Glutamatergic neuron (in vitro differentiated cells): ENCODE measurements at regions not wholly inside any gene's neighbourhood (a gene's known extent, or its start where the extent isn't known, plus 50 kb on each side); places are given as distances from the start of the nearest gene placed in this dataset.

Experiments used
- DNase-seq: peaks from one replicate; pipeline ENCODE4 v3.0.0; 2022
- H3K27ac Mint-ChIP-seq: one replicate; pipeline ENCODE4 v1.8.0; 2020; ENCODE audit warnings: mild to moderate bottlenecking, mixed read lengths, inconsistent platforms; ENCODE audit not compliant: unreplicated experiment
- H3K27me3 Mint-ChIP-seq: one replicate; pipeline ENCODE4 v1.8.0; 2020; ENCODE audit warnings: mild to moderate bottlenecking, moderate library complexity, mixed read lengths, inconsistent platforms; ENCODE audit not compliant: unreplicated experiment
- H3K36me3 Mint-ChIP-seq: one replicate; pipeline ENCODE4 v1.8.0; 2020; ENCODE audit warnings: mild to moderate bottlenecking, mixed read lengths, inconsistent platforms; ENCODE audit not compliant: unreplicated experiment
- H3K4me1 Mint-ChIP-seq: one replicate; pipeline ENCODE4 v1.8.0; 2020; ENCODE audit warnings: mild to moderate bottlenecking, low read depth, mixed read lengths, inconsistent platforms; ENCODE audit not compliant: unreplicated experiment
- H3K4me3 Mint-ChIP-seq: one replicate; pipeline ENCODE4 v1.8.0; 2020; ENCODE audit warnings: mild to moderate bottlenecking, mixed read lengths, inconsistent platforms; ENCODE audit not compliant: unreplicated experiment
- H3K9me3 Mint-ChIP-seq: one replicate; pipeline ENCODE4 v1.8.0; 2020; ENCODE audit warnings: mild to moderate bottlenecking, moderate library complexity, mixed read lengths, inconsistent platforms; ENCODE audit not compliant: unreplicated experiment
- CTCF ChIP-seq: fragments of 200-600 bp; sonication (generic); IDR thresholded peaks from one replicate; pipeline ENCODE4 v1.5.0; 2021; ENCODE audit not compliant: partially characterized antibody, unreplicated experiment

- H3K4me1 Mint-ChIP-seq: no peaks in the 10 kb centered on the region
- no peaks in the 10 kb centered on the region for H3K27me3 Mint-ChIP-seq
- no peak for TF ChIP-seq CTCF
- no peaks in the 10 kb centered on the region for H3K36me3 Mint-ChIP-seq
- H3K27ac Mint-ChIP-seq: no peak overlapping the region
- H3K4me3 Mint-ChIP-seq: no peak overlapping the region
- no peak for DNase-seq
- H3K9me3 Mint-ChIP-seq: no peaks in the 10 kb centered on the region
Measured at GRCh38 chr4:92101737-92102172, 202.0 kb upstream of the GRID2 start.

GRCh38 chr4:92104506-92104905 lies 199.3 kb upstream of the GRID2 start:
- DNase-seq: no peak

GRCh38 chr4:92106816-92107215 lies 196.9 kb upstream of the GRID2 start:
- Mint-ChIP-seq H3K4me1 (no peaks in the 10 kb centered on the region), H3K9me3 (no peaks in the 10 kb centered on the region), H3K27me3 (no peaks in the 10 kb centered on the region), H3K36me3 (no peaks in the 10 kb centered on the region), H3K27ac (no peak overlapping the region), H3K4me3 (no peak overlapping the region)
- no peak for TF ChIP-seq CTCF
- DNase-seq: no peak

More at GRCh38 chr4:92104506-92104905, 199.3 kb upstream of the GRID2 start:
- no peaks in the 10 kb centered on the region for H3K4me1 Mint-ChIP-seq
- no peaks in the 10 kb centered on the region for H3K36me3 Mint-ChIP-seq
- H3K27me3 Mint-ChIP-seq: no peaks in the 10 kb centered on the region
- no peak for TF ChIP-seq CTCF
- H3K27ac Mint-ChIP-seq: no peak overlapping the region
- no peaks in the 10 kb centered on the region for H3K9me3 Mint-ChIP-seq
- no peak overlapping the region for H3K4me3 Mint-ChIP-seq

GRCh38 chr4:92111493-92111892 lies 192.3 kb upstream of the GRID2 start:
- no peak for TF ChIP-seq CTCF
- Mint-ChIP-seq H3K9me3 (no peaks in the 10 kb centered on the region), H3K4me3 (no peak overlapping the region), H3K4me1 (no peaks in the 10 kb centered on the region), H3K27me3 (peaks cover 2% of the 10 kb centered on the region), H3K36me3 (no peaks in the 10 kb centered on the region), H3K27ac (no peak overlapping the region)
- DNase-seq: no peak

GRCh38 chr4:92112805-92113204 lies 191.0 kb upstream of the GRID2 start:
- TF ChIP-seq CTCF: no peak
- Mint-ChIP-seq H3K9me3 (no peaks in the 10 kb centered on the region), H3K27me3 (peaks cover 2% of the 10 kb centered on the region), H3K4me3 (no peak overlapping the region), H3K4me1 (peaks cover under 1% of the 10 kb centered on the region), H3K27ac (no peak overlapping the region), H3K36me3 (no peaks in the 10 kb centered on the region)
- DNase-seq: no peak
